Heart left ventricle (tissue), 16 donors: ENCODE measurements at regions not wholly inside any gene's neighbourhood (a gene's known extent, or its start where the extent isn't known, plus 50 kb on each side); places are given as distances from the start of the nearest gene placed in this dataset.

Experiments used
- ATAC-seq, 4 donors: fragments of 200-7000 bp; cut with Tn5 transposase; one replicate each; pipeline ENCODE4 v1.9.1; 2020 to 2022; ENCODE audit warnings: moderate library complexity in 4 of 4, mild to moderate bottlenecking in 3 of 4, moderate number of reproducible peaks in 1 of 4
- DNase-seq, 5 donors: peaks; one replicate each; pipeline ENCODE4 v3.0.0-alpha.2; 2020
- H3K27ac ChIP-seq, 12 donors: fragments of 200-600 bp; sonication (generic) in 4 of 12; one replicate each; pipeline versions ENCODE4 v1.5.0 to v1.8.0; 2016 to 2022; ENCODE audit warnings: mild to moderate bottlenecking in 2 of 12
- H3K27me3 ChIP-seq, 9 donors: fragments of 200-600 bp; sonication (generic) in 2 of 9; one replicate each; pipeline versions ENCODE4 v1.5.1 to v1.8.0; 2016 to 2022; ENCODE audit warnings: mild to moderate bottlenecking in 3 of 9
- H3K36me3 ChIP-seq, 9 donors: fragments of 200-600 bp; sonication (generic) in 2 of 9; one replicate each; pipeline versions ENCODE4 v1.5.0 to v1.8.0; 2018 to 2022; ENCODE audit warnings: mild to moderate bottlenecking in 2 of 9
- H3K4me1 ChIP-seq, 12 donors: fragments of 200-600 bp; sonication (generic) in 4 of 12; one replicate each; pipeline versions ENCODE4 v1.5.0 to v1.8.0; 2016 to 2022; ENCODE audit warnings: mild to moderate bottlenecking in 3 of 12
- H3K4me3 ChIP-seq, 12 donors: fragments of 200-600 bp; sonication (generic) in 4 of 12; one replicate each; pipeline versions ENCODE4 v1.5.0 to v1.8.0; 2017 to 2022; ENCODE audit warnings: mild to moderate bottlenecking in 9 of 12, moderate library complexity in 4 of 12
- H3K9me3 ChIP-seq, 12 donors: fragments of 200-600 bp; sonication (generic) in 4 of 12; one replicate each; pipeline versions ENCODE4 v1.5.0 to v1.8.0; 2016 to 2022; ENCODE audit warnings: mild to moderate bottlenecking in 1 of 12
- CTCF ChIP-seq, 12 donors: fragments of 200-600 bp; sonication (generic) in 4 of 12; IDR thresholded peaks; one replicate each; pipeline versions ENCODE4 v1.5.0 to v1.8.0; 2018 to 2022; ENCODE audit warnings: antibody characterized with exemption in 12 of 12, mild to moderate bottlenecking in 5 of 12
- POLR2A ChIP-seq, 2 donors: fragments of 450-650 bp; IDR thresholded peaks; one replicate each; pipeline ENCODE4 v1.6.1; 2017; ENCODE audit warnings: antibody characterized with exemption in 2 of 2, mild to moderate bottlenecking in 2 of 2, moderate library complexity in 2 of 2
- WGBS, 4 donors: extraction: QIAGEN DNeasy Blood & Tissue Kit in 2 of 4; methylation state at CpG; one replicate each; pipeline versions ENCODE4 v1.1.5 to v1.1.7; 2013 to 2018; 5-methylcytosine and 5-hydroxymethylcytosine counted together
- intact Hi-C, 10 donors: fragments of 100-400 bp; cut with DNase I; formaldehyde crosslinking; loops; one replicate each; pipeline versions ENCODE4 v1.11.1 to v1.14.2; 2022
- donor health status: ischemic (EF 13 %, LVEDD 7.1; RV severe dilation, severe dysfunction).
- donor health status: healthy with polysubstance abuse.
- donor health status: DM: no; HTN: yes; CAD: no.
- donor health status: DM: no; HTN: no; CAD: no.
- donor health status: ischemic (EF 25% LVEDD 6.9; RV normal size, moderate dysfunction).
- donor health status: ischemic (EF 25% LVEDD 5.7; RV mildly dilated, moderate dysfunction).
- donor health status: healthy.
- donor health status: DM: yes; HTN: yes; CAD: no.
- donor health status: ischemic (EF 35%, LVEDD 5.7; RV mildly dilated, moderate dysfunction).
- donor health status: nonischemic (EF 11% LVEDD 7.7; RV severe dilation, severe dysfunction).
- donor health status: DM: yes; HTN: yes; CAD: no.
- donor health status: PGD.
- donor health status: ischemic (EF 29% LVEDD 5.4; RV normal size, mild dysfunction).
- donor health status: nonischemic (EF 23%, LVEDD 6.1; RV moderate dilation, normal function).

GRCh38 chr2:204255071-204255470 lies 290.2 kb upstream of the PARD3B start:
- Histone ChIP-seq H3K9me3 (no peaks in the 10 kb centered on the region), H3K36me3 (no peaks in the 10 kb centered on the region), H3K27ac (no peak overlapping the region), H3K27me3 (no peaks in the 10 kb centered on the region), H3K4me3 (no peak overlapping the region), H3K4me1 (peaks cover 0 to 12% (median 1%) of the 10 kb centered on the region in 12 donors)
- WGBS, 4 donors = 63 to 77% (median 72%) methylated on average over 5 of the region's 5 CpGs
- ATAC-seq = no peak
- no peak for TF ChIP-seq CTCF (IDR thresholded peaks at IDR 0.05)
- no peak for TF ChIP-seq POLR2A (IDR thresholded peaks at IDR 0.05)
- DNase-seq = no peak
- intact Hi-C loops = loop anchor here in 6 of 10 donors (5.0 to 10.0 kb wide), 8 partner anchors 110 to 1672 kb away; no protein-coding TSS in a partner anchor

DNA sequence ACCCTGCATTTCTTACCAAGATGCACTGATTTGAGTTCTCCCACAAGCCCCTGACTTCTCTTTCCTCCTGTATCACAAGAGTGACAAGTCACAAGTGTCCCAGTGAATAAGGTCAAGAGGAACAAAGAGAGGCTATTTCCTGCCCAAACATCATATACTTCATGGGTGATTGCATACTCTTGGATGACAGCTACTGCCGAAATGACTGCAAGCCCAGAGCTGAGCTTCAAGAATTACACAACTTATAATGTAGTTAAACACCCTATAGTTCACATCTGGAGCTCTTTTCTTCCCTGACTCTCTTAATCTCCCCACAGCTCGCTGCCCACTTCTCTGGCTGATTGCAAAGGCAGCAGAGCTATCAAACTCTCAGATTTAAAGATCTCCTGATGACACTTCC lies 289.7 kb upstream of the PARD3B start:
- ATAC-seq (no peak), DNase-seq (no peak)
- WGBS, 4 donors = 66 to 75% (median 72%) methylated on average over 2 of the region's 2 CpGs
- intact Hi-C loops = loop anchor here in 6 of 10 donors (5.0 to 10.0 kb wide), 8 partner anchors 111 to 1672 kb away; no protein-coding TSS in a partner anchor
- no peaks in the 10 kb centered on the region for H3K36me3 ChIP-seq
- H3K4me3 ChIP-seq = no peak overlapping the region
- no peak overlapping the region for H3K27ac ChIP-seq
- H3K27me3 ChIP-seq = no peaks in the 10 kb centered on the region
- H3K4me1 ChIP-seq = peaks cover 0 to 12% (median 4%) of the 10 kb centered on the region in 12 donors
- H3K9me3 ChIP-seq = no peaks in the 10 kb centered on the region
- TF ChIP-seq POLR2A (IDR thresholded peaks at IDR 0.05) = no peak
- no peak for TF ChIP-seq CTCF (IDR thresholded peaks at IDR 0.05)

GRCh38 chr2:204257781-204258180 lies 287.5 kb upstream of the PARD3B start:
- Histone ChIP-seq H3K27me3 (no peaks in the 10 kb centered on the region), H3K4me3 (no peak overlapping the region), H3K27ac (no peak overlapping the region), H3K9me3 (no peaks in the 10 kb centered on the region), H3K4me1 (peaks cover 0 to 18% (median 9%) of the 10 kb centered on the region in 12 donors), H3K36me3 (no peaks in the 10 kb centered on the region)
- TF ChIP-seq CTCF (IDR thresholded peaks at IDR 0.05) (no peak), POLR2A (IDR thresholded peaks at IDR 0.05) (no peak)
- WGBS, 4 donors = 95 to 98% (median 96%) methylated on average over 5 of the region's 5 CpGs
- ATAC-seq = no peak
- DNase-seq = no peak
- intact Hi-C loops = loop anchor here in 6 of 10 donors (5.0 to 10.0 kb wide), 8 partner anchors 113 to 1670 kb away; no protein-coding TSS in a partner anchor

DNA sequence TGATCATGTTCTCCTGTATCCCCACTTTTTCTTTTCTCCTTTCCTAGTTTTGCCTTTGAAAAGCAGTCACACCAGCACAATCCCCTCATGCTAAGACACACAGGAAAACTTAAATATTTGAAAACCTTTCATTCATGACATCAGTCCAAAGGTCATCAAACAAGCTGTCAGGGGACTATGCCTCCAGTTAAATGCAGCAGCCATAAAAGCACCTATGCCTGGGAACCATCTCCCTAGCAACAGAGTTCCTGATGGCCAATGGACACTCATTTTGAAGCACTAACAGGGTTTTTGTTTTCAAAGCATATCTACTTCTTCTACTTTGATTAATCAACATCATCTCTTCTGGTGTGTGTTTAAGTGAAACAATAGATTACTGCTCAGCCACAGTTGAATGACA lies 286.4 kb upstream of the PARD3B start:
- Histone ChIP-seq H3K27ac (no peak overlapping the region), H3K36me3 (no peaks in the 10 kb centered on the region), H3K9me3 (no peaks in the 10 kb centered on the region), H3K4me1 (peaks cover 0 to 18% (median 9%) of the 10 kb centered on the region in 12 donors), H3K27me3 (peaks cover 0 to 3% (median 0%) of the 10 kb centered on the region in 9 donors), H3K4me3 (no peak overlapping the region)
- no peak for DNase-seq
- TF ChIP-seq POLR2A (IDR thresholded peaks at IDR 0.05) (no peak), CTCF (IDR thresholded peaks at IDR 0.05) (no peak)
- intact Hi-C loops = loop anchor here in 6 of 10 donors (5.0 to 10.0 kb wide), 8 partner anchors 114 to 1668 kb away; no protein-coding TSS in a partner anchor
- no peak for ATAC-seq
